GM12891 (cell line): ENCODE measurements at regions not wholly inside any gene's neighbourhood (a gene's known extent, or its start where the extent isn't known, plus 50 kb on each side); places are given as distances from the start of the nearest gene placed in this dataset.

Source experiments
- POLR2AphosphoS5 ChIP-seq: IDR thresholded peaks from 2 replicates; pipeline ENCODE4 v1.6.1; 2011; ENCODE audit warnings: low read depth, low read length, control low read depth
- SPI1 ChIP-seq: IDR thresholded peaks from 2 replicates; pipeline ENCODE4 v1.6.1; 2011; ENCODE audit warnings: low read depth, low read length, control low read depth

GRCh38 chr12:38541849-38542248, 225.3 kb downstream of the ALG10B start:
- no peak for TF ChIP-seq POLR2AphosphoS5
- no peak for TF ChIP-seq SPI1
